HEK293 (cell line): ENCODE measurements at regions not wholly inside any gene's neighbourhood (a gene's known extent, or its start where the extent isn't known, plus 50 kb on each side); places are given as distances from the start of the nearest gene placed in this dataset.

ENCODE experiments used
- CTCF ChIA-PET: fragments of 350-600 bp; formaldehyde crosslinking; extraction: SDS; loops from one replicate; lab custom pipeline; 2021; ENCODE audit warnings: antibody characterized with exemption; lab: Yijun Ruan, JAX
- POLR2A ChIA-PET: fragments of 300-600 bp; formaldehyde crosslinking; extraction: SDS; loops from one replicate; lab custom pipeline; 2020; ENCODE audit warnings: antibody characterized with exemption, inconsistent platforms; lab: Yijun Ruan, JAX
- H3K27ac ChIP-seq: fragments of 200-500 bp; sonication (Bioruptor generic); 2 replicates; pipeline ENCODE4 v1.5.1; 2014; ENCODE audit warnings: low read depth, low read length, control low read depth, inconsistent platforms; ENCODE audit errors: extremely low read depth
- H3K36me3 ChIP-seq, 2 experiments: fragments of 200-500 bp in 1 of 2; sonication (Bioruptor generic) in 1 of 2; 1 replicate in 1 of 2; 2 replicates in 1 of 2; pipeline ENCODE4 v1.5.1; 2014 to 2017; ENCODE audit warnings: inconsistent platforms in 2 of 2, low read length in 2 of 2; ENCODE audit not compliant: control insufficient read depth in 2 of 2, insufficient read depth in 1 of 2
- H3K4me1 ChIP-seq: fragments of 200-500 bp; sonication (Bioruptor generic); 2 replicates; pipeline ENCODE4 v1.5.1; 2014; ENCODE audit warnings: mild to moderate bottlenecking, low read length, inconsistent platforms; ENCODE audit not compliant: control insufficient read depth, insufficient read depth
- H3K4me3 ChIP-seq: 2 replicates; pipeline ENCODE4 v1.5.1; 2011; ENCODE audit warnings: low read depth, mild to moderate bottlenecking, control low read depth, low read length, moderate library complexity
- H3K9me3 ChIP-seq: fragments of 200-500 bp; sonication (Bioruptor generic); 2 replicates; pipeline ENCODE4 v1.5.1; 2014; ENCODE audit warnings: low read depth, low read length, inconsistent platforms; ENCODE audit not compliant: control insufficient read depth, insufficient read depth
- CTCF ChIP-seq: fragments of 450-650 bp; formaldehyde crosslinking; IDR thresholded peaks from 2 replicates; pipeline ENCODE4 v1.5.1; 2016; ENCODE audit warnings: missing biosample characterization, missing genetic modification characterization
- GLIS2 ChIP-seq: fragments of 450-650 bp; formaldehyde crosslinking; IDR thresholded peaks from 2 replicates; pipeline ENCODE4 v1.5.1; 2016; ENCODE audit warnings: missing biosample characterization, missing genetic modification characterization
- KLF10 ChIP-seq: fragments of 450-650 bp; IDR thresholded peaks from 2 replicates; pipeline ENCODE4 v1.5.1; 2018; ENCODE audit warnings: missing biosample characterization, mild to moderate bottlenecking, missing genetic modification characterization
- KLF17 ChIP-seq: fragments of 450-650 bp; formaldehyde crosslinking; IDR thresholded peaks from 2 replicates; pipeline ENCODE4 v1.5.1; 2016; ENCODE audit warnings: missing biosample characterization, missing genetic modification characterization
- OSR2 ChIP-seq: fragments of 450-650 bp; formaldehyde crosslinking; IDR thresholded peaks from 2 replicates; pipeline ENCODE4 v1.5.1; 2016; ENCODE audit warnings: missing biosample characterization, missing genetic modification characterization
- PRDM1 ChIP-seq: fragments of 450-650 bp; formaldehyde crosslinking; IDR thresholded peaks from 2 replicates; pipeline ENCODE4; 2016; ENCODE audit warnings: missing biosample characterization, missing genetic modification characterization
- ZBTB48 ChIP-seq: fragments of 450-650 bp; formaldehyde crosslinking; IDR thresholded peaks from 2 replicates; pipeline ENCODE4 v1.5.1; 2016; ENCODE audit warnings: missing biosample characterization, missing genetic modification characterization
- ZIC2 ChIP-seq: fragments of 450-650 bp; formaldehyde crosslinking; IDR thresholded peaks from 2 replicates; pipeline ENCODE4 v1.5.1; 2016; ENCODE audit warnings: missing biosample characterization, missing genetic modification characterization
- ZNF10 ChIP-seq: fragments of 450-650 bp; formaldehyde crosslinking; IDR thresholded peaks from 2 replicates; pipeline ENCODE4 v1.5.1; 2017; ENCODE audit warnings: missing biosample characterization, missing genetic modification characterization
- ZNF138 ChIP-seq: fragments of 450-650 bp; formaldehyde crosslinking; IDR thresholded peaks from 2 replicates; pipeline ENCODE4 v1.5.1; 2016; ENCODE audit warnings: missing biosample characterization, missing genetic modification characterization, borderline replicate concordance
- ZNF488 ChIP-seq: fragments of 450-650 bp; formaldehyde crosslinking; IDR thresholded peaks from 2 replicates; pipeline ENCODE4 v1.5.1; 2016; ENCODE audit warnings: missing biosample characterization, missing genetic modification characterization
- ZNF510 ChIP-seq: fragments of 450-650 bp; formaldehyde crosslinking; IDR thresholded peaks from 2 replicates; pipeline ENCODE4 v1.5.1; 2018; ENCODE audit warnings: mild to moderate bottlenecking, missing genetic modification characterization, missing biosample characterization; ENCODE audit not compliant: insufficient replicate concordance
- ZNF558 ChIP-seq: fragments of 450-650 bp; formaldehyde crosslinking; IDR thresholded peaks from 2 replicates; pipeline ENCODE4 v1.5.1; 2016; ENCODE audit warnings: missing biosample characterization, missing genetic modification characterization
- ZNF596 ChIP-seq: fragments of 450-650 bp; IDR thresholded peaks from 2 replicates; pipeline ENCODE4 v1.5.0; 2018; ENCODE audit warnings: missing biosample characterization, mild to moderate bottlenecking, missing genetic modification characterization, moderate library complexity
- ZNF626 ChIP-seq: fragments of 450-650 bp; sonication (Bioruptor Pico); formaldehyde crosslinking; IDR thresholded peaks from 2 replicates; pipeline ENCODE4 v1.5.1; 2018; ENCODE audit warnings: missing biosample characterization, missing genetic modification characterization, inconsistent platforms
- ZNF654 ChIP-seq: fragments of 450-650 bp; formaldehyde crosslinking; IDR thresholded peaks from 2 replicates; pipeline ENCODE4 v1.5.1; 2016; ENCODE audit warnings: low read depth, missing biosample characterization, missing genetic modification characterization
- ZNF664 ChIP-seq: fragments of 450-650 bp; formaldehyde crosslinking; IDR thresholded peaks from 2 replicates; pipeline ENCODE4 v1.5.1; 2016; ENCODE audit warnings: missing biosample characterization, missing genetic modification characterization
- ZNF677 ChIP-seq: fragments of 450-650 bp; IDR thresholded peaks from 2 replicates; pipeline ENCODE4 v1.5.0; 2018; ENCODE audit warnings: missing biosample characterization, mild to moderate bottlenecking, missing genetic modification characterization, moderate library complexity
- ZNF747 ChIP-seq: fragments of 450-650 bp; formaldehyde crosslinking; IDR thresholded peaks from 2 replicates; pipeline ENCODE4 v1.5.1; 2016; ENCODE audit warnings: missing biosample characterization, missing genetic modification characterization
- ZNF843 ChIP-seq: fragments of 450-650 bp; formaldehyde crosslinking; IDR thresholded peaks from 2 replicates; pipeline ENCODE4 v1.5.1; 2016; ENCODE audit warnings: missing biosample characterization, missing genetic modification characterization

- ChIA-PET POLR2A (no interaction called here), CTCF (interaction anchor here (1.1 kb wide), 2 partner anchors 10 to 381 kb away, joined by 3 read pairs; no protein-coding TSS in a partner anchor)
- Histone ChIP-seq H3K9me3 (no peaks in the 10 kb centered on the region), H3K4me1 (no peaks in the 10 kb centered on the region), H3K27ac (no peak overlapping the region), H3K36me3 (no peaks in the 10 kb centered on the region), H3K4me3 (no peak overlapping the region)
- TF ChIP-seq ZNF558 (tag by site-specific recombination) (no peak), ZNF510 (tag by site-specific recombination) (no peak), ZNF677 (no peak), ZNF843 (no peak), ZNF138 (tag by site-specific recombination) (no peak)
Observed at GRCh38 chr12:127687181-127687580, 579.8 kb upstream of the TMEM132C start.

GRCh38 chr12:127688906-127689428 lies 578.0 kb upstream of the TMEM132C start:
- H3K27ac ChIP-seq: no peak overlapping the region
- no peaks in the 10 kb centered on the region for H3K9me3 ChIP-seq
- ChIA-PET POLR2A (no interaction called here), CTCF (interaction anchor here (1.1 to 2.4 kb wide), 2 partner anchors 11 to 41 kb away, joined by 3 to 14 read pairs; no protein-coding TSS in a partner anchor)
- no peak for TF ChIP-seq ZIC2 (tag by site-specific recombination)
- no peak for TF ChIP-seq CTCF (tag by site-specific recombination)
- no peak for TF ChIP-seq ZNF747
- no peak for TF ChIP-seq OSR2 (tag by site-specific recombination)
- no peak for TF ChIP-seq KLF10 (tag by site-specific recombination)
- TF ChIP-seq KLF17: no peak
- TF ChIP-seq ZNF488 (tag by site-specific recombination): no peak
- no peak for TF ChIP-seq ZBTB48 (tag by site-specific recombination)
- no peak for TF ChIP-seq PRDM1 (tag by site-specific recombination)
- TF ChIP-seq, all 188 proteins: peak for 0
- Histone ChIP-seq H3K4me1 (no peaks in the 10 kb centered on the region), H3K36me3 (no peaks in the 10 kb centered on the region), H3K4me3 (no peak overlapping the region)

- Histone ChIP-seq H3K27ac (no peak overlapping the region), H3K4me1 (no peaks in the 10 kb centered on the region), H3K36me3 (no peaks in the 10 kb centered on the region), H3K9me3 (no peaks in the 10 kb centered on the region), H3K4me3 (no peak overlapping the region)
- POLR2A ChIA-PET: no interaction called here
- peak; percentile 25 for TF ChIP-seq ZNF654 (tag by site-specific recombination)
- TF ChIP-seq ZNF596: no peak
- TF ChIP-seq ZNF664 (tag by site-specific recombination): no peak
- no peak for TF ChIP-seq ZNF626 (tag by site-specific recombination)
- no peak for TF ChIP-seq ZNF10 (tag by site-specific recombination)
- no peak for TF ChIP-seq GLIS2 (tag by site-specific recombination)
- CTCF ChIA-PET: interaction anchor here (1.1 to 2.4 kb wide), 2 partner anchors 12 to 42 kb away, joined by 3 to 14 read pairs; no protein-coding TSS in a partner anchor
Observed at GRCh38 chr12:127690161-127690560, 576.8 kb upstream of the TMEM132C start.
